ENCODE measurements at regions not wholly inside any gene's neighbourhood (a gene's known extent, or its start where the extent isn't known, plus 50 kb on each side); places are given as distances from the start of the nearest gene placed in this dataset.
"Not testable (repeated sequence)": the region's sequence is repeated elsewhere in the genome, so short reads cannot be mapped to it uniquely, and the experiment has no call there.

- DNase-seq, result no peak
Measured at GRCh38 chr10:33725430-33725829, 391.0 kb upstream of the NRP1 start.

GRCh38 chr10:33723181-33723580, 388.7 kb upstream of the NRP1 start:
- DNase-seq, result no peak

GRCh38 chr10:33722067-33722466, 387.6 kb upstream of the NRP1 start:
- no peak for DNase-seq

- no peak for DNase-seq
Measured at GRCh38 chr10:33721509-33721908, 387.0 kb upstream of the NRP1 start.

GRCh38 chr10:33720161-33720560, 385.7 kb upstream of the NRP1 start:
- DNase-seq, result no peak

GRCh38 chr10:33719005-33719703, 384.7 kb upstream of the NRP1 start:
- DNase-seq, result no peak

GRCh38 chr10:33716501-33717267, 382.2 kb upstream of the NRP1 start:
- no peak for DNase-seq

GRCh38 chr10:33715303-33715975, 381.0 kb upstream of the NRP1 start:
- DNase-seq, result no peak

- DNase-seq, result no peak
Measured at GRCh38 chr10:33712825-33713224, 378.4 kb upstream of the NRP1 start.

- no peak for DNase-seq
Measured at GRCh38 chr10:33710006-33710405, 375.5 kb upstream of the NRP1 start.

GRCh38 chr10:33709008-33709753, 374.7 kb upstream of the NRP1 start:
- DNase-seq, result no peak

- no peak for DNase-seq
Measured at GRCh38 chr10:33708561-33708960, 374.1 kb upstream of the NRP1 start.

GRCh38 chr10:33706746-33707145, 372.3 kb upstream of the NRP1 start:
- no peak for DNase-seq

- DNase-seq, result no peak
Measured at GRCh38 chr10:33706191-33706590, 371.7 kb upstream of the NRP1 start.

- no peak for DNase-seq
Measured at GRCh38 chr10:33704214-33704830, 369.9 kb upstream of the NRP1 start.

GRCh38 chr10:33703501-33704213, 369.2 kb upstream of the NRP1 start:
- DNase-seq, result no peak

GRCh38 chr10:33698033-33698432, 363.6 kb upstream of the NRP1 start:
- DNase-seq, result no peak

GRCh38 chr10:33697016-33697415, 362.5 kb upstream of the NRP1 start:
- no peak for DNase-seq

GRCh38 chr10:33695536-33695935, 361.1 kb upstream of the NRP1 start:
- DNase-seq, result no peak

- DNase-seq, result not testable (repeated sequence)
Measured at GRCh38 chr10:33690536-33690935, 356.1 kb upstream of the NRP1 start.

- no peak for DNase-seq
Measured at GRCh38 chr10:33688506-33688905, 354.0 kb upstream of the NRP1 start.

- no peak for DNase-seq
Measured at GRCh38 chr10:33684211-33684611, 349.7 kb upstream of the NRP1 start.

Measured in CD4-positive, alpha-beta T cell treated with Interleukin-17A for 4 hours (primary cell).